ENCODE measurements at regions not wholly inside any gene's neighbourhood (a gene's known extent, or its start where the extent isn't known, plus 50 kb on each side); places are given as distances from the start of the nearest gene placed in this dataset.
"Not testable (repeated sequence)": the region's sequence is repeated elsewhere in the genome, so short reads cannot be mapped to it uniquely, and the experiment has no call there.

DNA sequence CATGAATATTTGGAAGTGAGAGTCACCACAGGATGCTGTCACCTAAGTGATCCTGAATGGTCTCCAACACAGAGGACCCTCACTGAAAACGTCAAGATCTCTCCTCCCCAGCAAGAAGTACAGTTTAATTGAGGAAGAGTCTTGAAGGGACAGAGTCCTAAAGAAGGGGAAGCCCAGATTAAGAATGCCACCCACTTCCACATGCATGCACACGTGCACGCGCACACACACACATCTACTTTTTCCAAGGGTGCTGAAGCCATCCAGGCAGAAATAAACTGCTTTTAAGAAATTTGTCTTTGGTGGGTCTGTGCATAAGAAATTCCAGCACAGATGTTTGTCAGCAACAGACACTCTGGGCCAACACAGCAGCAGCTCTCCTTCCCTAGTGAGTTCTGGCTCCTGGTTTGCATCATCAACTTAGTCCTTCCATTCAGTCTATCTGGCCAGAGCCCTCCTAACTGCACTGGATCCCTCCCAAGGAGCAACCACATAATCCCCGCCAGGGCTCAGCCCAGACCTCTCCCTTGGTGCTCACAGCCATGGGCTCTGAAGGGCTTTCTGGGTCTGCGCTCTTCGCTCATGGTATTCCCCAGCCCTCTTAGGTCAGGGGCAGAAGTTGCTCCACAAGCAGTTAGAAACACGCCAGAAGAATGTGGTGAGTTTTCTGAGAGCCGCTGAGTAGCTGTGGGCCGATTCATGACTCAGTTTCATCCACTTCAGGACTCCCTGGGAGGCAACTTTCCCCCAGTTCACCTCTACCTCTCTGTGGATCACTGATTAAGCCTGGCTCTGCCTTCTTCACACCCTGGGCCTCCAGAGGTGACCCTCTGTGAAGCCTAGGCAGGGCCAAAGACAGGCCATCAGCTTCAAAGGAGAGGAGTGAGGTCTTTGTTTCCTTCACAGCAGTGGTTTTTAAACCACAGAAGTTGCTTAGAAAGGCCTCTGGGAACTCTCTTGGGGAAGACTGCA is 132.6 kb upstream of the LIPC start:
- DNase-seq: no peak

DNA sequence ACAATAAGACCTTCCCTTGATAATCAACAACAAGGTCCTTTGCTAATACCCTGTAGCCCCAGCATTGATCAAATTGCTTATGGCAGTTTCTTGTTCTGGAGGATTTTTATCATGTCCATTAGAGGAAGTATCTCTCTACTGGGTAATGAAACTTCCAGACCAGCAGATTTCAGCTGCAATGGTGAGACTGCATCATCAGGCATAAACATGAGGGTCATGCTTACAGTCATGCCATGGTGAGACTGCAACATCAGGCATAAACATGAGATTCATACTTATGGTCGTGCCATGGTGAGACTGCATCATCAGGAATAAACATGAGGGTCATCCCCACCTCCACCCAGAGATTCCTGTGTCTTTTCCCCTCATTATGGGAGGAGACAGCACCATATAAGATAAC is 129.0 kb upstream of the LIPC start:
- DNase-seq: no peak

DNA sequence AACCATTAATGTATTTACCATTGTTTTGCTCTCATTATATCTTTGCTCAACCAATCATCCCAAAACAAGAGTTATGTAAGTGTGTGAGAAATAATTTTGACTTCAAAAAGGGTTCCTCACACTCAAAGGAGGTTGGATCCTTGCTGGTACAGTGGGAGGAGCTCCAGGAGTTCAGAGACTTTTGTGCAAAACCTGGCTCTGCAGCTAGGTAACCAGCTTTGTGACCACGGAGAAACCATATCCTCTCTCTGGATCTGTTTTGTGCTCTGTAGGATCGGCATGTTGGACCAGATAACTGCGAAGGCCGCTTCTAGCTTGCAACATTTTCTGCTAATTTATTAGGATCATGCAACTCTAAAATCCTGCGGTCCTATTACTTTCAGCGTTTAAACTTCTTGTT is 128.6 kb upstream of the LIPC start:
- DNase-seq: no peak

DNA sequence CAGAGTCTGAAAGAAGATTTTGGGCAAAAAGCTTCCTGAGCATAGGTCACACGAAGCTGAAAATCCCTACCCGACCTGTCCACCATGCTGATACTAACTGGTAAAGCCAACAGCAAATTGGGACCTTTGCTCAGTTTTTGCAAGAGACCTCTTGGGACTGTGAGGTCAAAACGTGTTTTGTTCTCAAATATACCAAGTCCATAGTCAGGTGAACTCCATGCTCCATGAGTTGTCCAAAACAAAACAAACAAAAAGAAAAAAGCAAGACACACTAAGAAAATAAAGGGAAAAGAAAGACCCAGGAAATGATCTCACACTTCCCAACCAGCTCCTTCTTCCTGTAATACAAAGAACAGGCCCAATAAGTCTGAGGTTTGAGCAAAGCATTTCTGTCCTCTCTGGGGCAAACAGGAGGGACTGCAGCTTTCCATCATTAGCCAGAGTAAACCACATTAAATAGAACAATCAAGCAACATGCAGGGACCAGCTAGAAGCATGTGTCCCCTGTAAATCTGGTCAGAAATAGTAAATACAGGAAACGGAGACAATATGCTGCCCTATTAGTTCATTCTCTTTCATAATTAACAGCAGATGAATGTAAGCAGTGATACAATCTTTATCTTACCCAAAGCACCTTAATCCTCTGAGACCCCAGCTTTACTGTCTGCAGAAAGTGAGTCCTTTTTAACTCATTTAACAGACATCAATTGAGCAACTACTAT is 125.0 kb upstream of the LIPC start:
- DNase-seq: no peak

DNA sequence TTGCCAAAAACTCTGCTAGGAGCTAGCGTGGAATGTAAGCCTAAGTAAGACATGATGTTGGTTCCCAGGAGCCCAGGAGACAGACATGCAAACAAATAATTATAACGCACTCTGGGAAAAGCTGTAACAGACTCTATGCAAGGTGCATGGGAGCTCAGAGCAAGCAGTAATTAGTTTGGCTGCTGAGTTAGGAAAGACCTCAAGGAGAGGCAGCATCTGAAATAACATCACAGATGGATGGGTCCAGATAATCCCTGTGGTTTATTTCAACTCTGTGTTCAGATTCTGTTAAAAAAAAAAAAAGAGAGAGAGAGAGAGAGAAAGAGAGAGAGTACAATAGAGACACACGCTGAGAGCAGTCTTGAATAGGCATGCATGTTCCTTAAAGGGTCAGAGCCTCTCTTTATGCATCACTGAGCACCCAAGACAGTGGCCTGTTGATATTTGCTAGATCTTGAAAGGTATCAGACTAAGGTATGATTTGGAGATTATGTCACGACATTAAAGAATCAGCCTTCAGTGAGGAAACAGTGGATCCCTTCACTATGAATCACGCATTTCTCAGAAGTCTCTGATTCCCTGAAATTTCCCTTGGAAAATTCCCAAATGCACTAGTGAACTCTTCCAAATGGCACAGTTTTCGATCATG is 124.4 kb upstream of the LIPC start:
- DNase-seq: no peak

DNA sequence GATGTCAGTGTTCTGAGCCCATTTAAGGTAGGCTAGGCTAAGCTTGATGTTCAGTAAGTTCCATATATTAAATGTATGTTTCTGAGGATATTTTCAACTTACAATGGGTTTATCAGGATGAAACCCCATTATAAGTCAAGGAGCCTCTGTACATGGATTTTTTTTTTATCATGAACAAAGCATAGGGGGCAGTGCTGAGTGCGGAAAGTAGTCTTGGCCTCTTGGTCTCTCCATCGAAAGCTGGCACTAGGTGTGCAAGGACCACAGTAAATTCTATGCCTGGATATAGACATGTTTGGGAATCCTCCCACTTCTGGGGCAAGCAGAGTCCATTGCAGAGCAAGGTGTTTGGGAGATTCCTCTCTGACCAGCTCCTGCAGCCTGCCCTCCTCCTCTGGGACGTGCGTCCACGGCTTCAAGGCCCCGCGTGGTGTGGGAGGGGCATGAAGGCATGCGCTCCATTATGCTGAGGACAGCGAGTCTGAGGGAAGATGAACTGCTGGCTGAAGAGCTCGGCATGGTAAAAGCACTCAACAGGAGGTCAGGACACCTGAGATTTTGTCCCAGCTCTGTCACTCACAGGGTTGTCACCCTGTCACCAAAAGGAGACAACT is 122.9 kb upstream of the LIPC start:
- no peak for DNase-seq

DNA sequence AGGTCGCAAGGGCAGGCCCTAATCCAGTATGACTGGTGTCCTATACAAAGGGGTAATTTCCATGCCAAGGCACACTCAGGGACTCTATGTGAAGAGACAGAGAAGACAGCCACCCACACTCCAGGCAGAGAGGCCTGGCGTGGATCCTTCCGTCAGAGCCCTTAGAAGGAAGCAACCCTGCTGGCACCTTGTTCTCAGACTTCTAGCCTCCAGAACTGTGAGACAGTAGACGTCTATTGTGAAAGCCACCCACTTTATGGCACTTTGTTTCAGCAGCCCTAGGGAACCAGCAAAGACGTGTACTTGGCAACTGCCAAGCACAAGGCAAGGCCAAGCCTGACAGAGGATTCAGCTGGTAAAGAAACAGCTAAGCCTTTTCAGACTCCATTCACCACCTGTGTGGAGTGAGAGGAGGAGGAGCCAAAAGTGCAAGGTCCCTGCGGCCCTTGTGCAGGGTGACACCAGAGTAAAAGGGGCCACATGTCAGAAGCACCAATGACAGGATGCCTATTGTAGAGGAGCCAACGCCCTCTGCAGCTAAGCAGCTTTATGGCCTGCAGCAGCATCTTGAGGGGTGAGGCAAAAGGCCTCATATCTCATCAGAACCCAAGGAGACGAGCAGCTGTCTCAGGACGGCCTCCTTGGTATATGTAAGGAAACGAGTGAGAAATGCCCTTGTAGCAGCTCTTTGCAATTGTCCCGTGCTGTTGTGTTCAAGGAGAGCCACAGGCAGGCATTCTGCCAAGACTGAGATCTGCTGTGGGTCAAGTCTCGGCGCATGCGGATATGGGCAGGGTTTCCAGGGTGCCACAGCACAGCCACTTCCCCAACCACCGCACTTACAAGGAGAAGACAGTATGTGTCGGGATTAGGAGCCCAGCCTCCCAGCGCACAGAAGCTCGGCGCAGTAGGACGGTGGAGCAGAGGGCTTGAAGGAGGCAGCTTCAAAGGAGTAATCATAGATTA is 121.5 kb upstream of the LIPC start:
- peak; percentile 33 for DNase-seq

DNA sequence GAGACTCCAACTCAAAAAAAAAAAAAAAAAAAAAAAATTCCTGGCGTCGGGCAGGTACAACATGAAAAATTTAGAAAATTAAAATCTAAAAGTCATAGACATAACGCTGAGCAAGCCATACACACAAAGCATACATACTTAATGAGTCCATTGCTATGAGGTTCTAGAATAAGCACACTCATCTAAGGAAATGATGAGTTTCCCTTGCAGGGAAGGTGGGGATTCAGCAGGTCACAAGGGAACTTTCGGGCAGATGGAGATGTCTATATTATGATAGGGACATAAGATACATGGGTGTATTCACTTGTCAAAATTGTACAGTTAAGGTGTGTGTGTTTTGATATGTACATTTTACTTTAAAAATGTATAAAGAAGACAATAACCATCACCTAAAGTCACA is 120.2 kb upstream of the LIPC start:
- no peak for DNase-seq

DNA sequence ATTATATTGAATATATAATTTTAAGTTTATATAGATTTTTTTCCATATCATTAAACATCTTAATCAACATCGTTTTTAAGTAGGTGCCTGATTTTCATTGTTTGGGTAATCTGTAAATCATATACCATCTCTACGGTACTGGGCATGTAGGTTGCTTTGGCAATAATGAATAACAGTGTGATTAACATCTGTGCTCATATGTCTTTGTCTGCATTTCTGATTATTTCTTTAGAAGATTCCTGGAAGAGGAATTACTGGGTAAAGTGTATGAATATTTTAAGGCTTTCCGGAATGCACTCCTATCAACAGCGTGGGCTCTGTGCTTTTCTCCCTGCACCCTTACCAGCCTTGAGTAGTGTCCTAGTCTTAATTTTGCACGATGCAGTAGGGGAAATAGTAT is 119.8 kb upstream of the LIPC start:
- DNase-seq: no peak

DNA sequence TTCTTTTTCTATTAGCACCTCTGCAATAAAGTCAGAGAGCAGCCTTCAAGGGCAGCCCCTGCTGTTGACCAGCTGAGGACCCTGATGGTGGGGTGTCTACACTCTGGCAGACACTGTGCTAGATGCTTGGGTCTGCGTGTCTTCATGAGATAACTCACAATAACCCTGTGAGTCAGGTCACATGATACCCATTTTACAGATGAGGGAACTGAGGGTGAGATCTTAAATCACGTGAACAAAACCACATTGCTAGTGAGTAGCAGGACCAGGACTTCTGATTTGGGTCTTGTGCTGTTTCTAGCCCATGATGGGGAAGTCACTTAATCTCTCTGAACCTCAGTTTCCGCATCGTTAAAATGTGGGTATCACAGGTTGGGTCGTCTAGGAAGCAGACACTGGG is 118.5 kb upstream of the LIPC start:
- no peak for DNase-seq

DNA sequence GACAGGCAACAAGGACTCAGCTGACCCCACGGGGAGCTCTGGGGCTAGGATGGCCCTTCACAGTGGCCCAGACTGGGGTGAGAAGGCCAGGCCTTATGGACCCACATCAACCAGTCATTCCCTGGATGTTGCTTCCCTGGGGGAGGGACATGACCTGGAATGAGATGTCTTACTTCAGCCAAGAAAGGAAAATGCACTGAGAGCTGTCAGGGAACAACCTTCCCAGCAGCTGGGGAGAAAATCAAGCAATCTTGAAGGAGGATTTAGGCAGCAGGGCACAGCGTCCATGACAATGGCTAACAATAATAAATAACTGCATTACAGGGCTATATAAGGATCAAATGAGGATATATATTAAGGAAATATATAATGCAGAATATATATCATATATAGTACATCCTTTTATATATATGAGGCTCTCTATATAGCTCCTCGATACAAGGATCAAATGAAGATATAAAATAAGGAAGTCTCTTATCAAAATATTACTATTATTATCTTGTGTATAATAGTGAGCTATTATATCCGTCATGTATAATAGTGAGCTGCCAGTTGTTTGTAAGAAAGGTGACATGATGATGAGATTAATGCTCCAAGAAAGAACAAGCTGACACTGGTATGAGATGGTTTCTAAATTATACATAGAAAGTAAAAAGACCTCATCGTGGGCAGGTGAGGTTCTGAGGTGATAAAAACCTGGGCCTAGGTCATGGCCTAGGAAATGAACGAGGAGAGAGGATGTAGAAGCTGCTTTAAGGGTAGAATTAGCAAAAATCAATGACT is 117.8 kb upstream of the LIPC start:
- DNase-seq: no peak

DNA sequence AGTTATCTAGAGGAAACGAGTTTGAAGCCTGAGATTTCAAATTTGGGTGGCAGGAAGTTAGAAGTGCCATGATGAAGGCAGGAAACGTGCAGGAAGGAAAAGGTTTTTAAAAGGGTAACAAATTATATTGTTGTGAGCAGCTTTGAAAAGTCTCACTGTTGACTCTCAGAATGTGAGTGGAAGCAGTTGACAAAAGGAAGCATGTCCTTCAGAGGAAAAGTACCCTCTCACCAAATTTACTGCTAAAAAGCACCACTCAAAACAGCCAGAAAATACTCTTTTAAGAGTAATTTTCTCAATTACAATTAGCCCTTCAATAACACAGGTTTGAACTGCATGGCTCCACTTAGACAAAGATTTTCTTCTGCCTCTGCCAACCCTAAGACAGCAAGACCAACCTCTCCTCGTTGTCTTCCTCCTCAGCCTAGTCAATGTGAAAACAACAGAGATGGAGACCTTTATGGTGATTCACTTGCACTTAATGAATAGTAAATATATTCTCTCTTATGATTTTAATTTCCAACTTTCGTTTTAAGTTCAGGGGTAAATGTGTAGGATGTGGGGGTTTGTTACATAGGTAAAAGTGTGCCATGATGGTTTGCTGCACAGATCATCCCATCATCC is 117.1 kb upstream of the LIPC start:
- no peak for DNase-seq

DNA sequence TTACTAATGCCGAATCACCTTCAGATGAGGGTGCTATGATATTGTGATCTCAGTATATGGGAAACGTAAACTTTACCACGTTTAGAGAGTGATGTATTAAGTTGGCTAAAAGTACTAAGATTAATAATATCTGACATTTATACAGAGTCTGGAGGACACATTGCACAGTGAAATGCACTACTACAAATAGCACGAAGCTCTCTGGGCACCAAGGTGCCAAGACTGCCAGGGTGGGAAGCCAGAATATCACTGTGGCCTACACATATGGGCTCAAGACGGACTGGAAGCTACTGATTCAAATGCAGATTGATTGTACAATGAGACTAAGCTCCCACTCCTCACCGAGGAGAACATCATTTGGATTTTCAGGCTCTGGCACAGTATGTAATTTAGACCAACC is 113.3 kb upstream of the LIPC start:
- DNase-seq: no peak

DNA sequence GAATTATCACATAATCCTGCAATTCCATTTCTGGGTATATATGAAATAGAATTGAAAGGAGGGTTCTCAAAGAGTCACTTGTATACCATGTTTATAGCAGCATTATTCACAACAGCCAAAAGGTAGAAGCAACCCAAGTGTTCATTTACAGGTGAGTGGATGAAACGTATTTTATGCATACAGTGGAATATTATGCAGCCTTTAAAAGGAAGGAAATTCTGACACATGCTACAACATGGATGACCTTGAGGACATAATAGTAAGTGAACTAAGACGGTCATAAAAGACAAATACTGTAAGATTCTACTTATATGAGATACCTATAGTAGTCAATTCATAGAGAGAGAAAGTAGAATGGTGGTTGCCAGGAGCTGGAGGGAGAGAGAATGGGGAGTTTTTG is 110.8 kb upstream of the LIPC start:
- no peak for DNase-seq

DNA sequence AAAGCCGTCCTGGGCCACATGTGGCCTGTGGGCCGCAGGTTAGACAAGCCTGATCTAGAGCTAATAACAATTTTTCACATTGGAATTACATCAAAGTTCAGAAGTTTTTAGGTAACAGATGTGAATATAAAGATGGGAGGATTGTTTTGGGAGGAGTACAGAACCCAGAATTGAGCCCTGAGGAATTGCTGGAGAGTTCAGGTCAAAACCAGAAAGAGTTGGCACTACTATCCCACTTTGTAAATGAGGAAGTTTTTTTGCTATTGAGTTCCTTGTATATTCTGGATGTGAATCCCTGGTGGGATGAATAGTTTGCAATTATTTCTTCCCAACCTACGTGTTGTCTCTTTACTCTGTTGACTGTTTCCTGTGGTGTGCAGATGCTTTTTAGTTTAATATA is 109.5 kb upstream of the LIPC start:
- DNase-seq: no peak

DNA sequence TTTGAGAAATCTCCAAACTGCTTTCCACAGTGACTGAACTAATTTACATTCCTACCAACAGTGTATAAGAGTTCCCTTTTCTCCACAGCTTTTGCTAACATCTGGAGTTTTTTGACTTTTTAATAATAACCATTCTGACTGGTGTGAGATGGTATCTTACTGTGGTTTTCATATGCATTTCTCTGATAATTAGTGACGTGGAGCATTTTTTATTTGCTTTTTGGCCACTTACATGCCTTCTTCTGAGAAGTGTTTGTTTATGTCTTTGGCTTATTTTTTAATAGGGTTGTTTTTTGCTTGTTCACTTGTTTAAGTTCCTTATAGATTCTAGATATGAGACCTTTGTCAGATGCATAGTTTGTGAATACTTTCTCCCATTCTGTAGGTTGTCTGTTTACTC is 108.5 kb upstream of the LIPC start:
- not testable (repeated sequence) for DNase-seq

DNA sequence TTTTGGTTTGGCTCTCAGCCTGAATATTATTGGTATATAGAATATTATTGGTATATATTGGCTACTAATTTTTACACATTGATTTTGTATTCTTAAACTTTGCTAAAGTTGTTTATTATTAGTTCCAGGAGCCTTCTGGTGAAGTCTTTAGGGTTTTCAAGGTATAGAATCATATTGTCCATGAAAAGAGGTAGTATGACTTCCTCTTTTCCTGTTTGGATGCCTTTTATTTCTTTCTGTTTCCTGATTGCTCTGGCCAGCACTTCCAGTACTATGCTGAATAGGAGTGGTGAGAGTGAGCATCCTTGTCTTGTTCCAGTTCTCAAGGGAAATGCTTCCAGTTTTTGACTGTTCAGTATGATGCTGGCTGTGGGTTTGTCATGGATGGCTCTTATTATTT is 107.3 kb upstream of the LIPC start:
- DNase-seq: no peak

DNA sequence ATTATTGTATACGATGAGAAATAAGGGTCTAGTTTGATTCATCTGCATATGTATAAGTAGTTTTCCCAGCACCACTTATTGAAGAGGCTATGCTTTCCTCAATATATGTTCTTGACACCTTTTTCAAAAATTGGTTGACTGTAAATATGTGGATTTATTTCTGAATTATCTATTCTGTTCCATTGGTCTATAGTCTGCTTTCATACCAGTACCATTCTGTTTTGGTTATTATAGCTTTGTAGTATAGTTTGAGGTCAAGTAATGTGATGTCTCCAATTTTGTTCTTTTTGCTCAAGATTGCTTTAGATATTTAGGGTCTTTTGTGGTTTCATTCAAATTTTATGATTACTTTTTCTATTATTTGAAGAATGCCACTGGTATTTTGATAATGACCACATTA is 103.8 kb upstream of the LIPC start:
- no peak for DNase-seq

DNA sequence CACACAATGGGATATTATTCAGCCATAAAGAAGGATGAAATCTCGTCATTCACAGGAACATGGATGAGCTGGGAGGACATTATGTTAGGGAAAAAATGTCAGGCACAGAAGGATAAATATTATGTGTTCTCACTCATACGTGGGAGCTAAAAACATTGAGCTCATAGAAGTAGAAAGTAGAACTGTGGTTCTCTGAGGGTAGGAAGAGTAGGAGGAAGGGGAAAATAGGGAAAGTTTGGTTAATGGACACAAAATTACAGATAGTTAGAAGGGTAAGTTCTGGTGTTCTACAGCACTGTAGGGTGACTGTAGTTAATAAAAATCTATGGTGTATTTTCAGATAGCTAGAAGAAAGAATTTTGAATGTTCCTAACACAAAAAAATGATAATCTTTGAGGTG is 102.6 kb upstream of the LIPC start:
- DNase-seq: no peak

DNA sequence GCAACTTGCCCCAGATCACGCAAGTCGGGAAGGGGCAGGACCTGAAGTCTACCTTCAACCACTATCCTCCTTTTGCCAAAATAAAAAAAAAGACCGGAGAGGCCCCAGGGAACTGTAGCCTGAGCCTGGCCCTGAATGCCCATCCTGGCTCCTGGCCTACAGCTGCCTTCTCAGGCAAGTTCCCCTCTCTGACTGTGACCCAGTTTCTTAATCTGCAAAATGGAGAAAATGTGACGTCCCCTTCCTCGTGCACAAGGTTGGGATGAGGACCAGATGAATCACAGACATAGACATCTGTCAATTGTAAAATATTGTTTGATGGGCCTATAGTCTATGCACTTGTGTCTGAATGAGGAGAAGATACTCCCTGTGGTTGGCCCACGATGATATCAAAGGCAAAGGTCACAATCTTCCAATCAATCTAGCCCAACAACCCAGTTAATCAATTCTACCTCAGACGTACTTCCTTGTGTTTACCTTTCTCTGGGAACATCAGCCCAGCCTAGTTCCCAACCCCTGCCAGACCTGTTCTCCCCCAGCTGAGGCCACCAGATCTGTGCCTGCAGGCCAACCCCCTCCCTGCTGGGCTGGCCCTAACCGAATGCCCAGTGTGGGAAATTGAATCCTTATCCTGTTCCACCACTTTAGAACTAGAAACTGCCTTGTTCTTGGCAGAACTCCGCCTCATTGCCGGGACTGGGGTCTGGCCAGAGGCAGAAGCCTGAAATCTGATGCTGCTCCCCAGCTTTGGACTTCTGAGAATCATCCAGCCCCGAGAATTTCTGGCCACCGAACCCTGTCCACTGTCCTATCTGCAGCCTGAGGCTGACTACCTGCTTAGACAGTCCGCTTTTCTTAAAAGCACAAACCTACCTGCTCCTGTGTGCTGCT is 101.8 kb upstream of the LIPC start:
- DNase-seq: peak; percentile 79

All from left hindlimb (tissue), 1 donor.